ENCODE measurements at regions not wholly inside any gene's neighbourhood (a gene's known extent, or its start where the extent isn't known, plus 50 kb on each side); places are given as distances from the start of the nearest gene placed in this dataset.
A peak's percentile ranks its signal among the peaks of the same experiment; 100 is the strongest.

GRCh38 chr12:93308281-93308680 lies 69.4 kb upstream of the NUDT4 start:
- intact Hi-C loops (cut with DNase I; ENCODE audit: low total_unique reads): no loop called here
- no peaks in the 10 kb centered on the region for H3K36me3 ChIP-seq
- H3K27ac ChIP-seq: no peak overlapping the region
- peaks cover 0 to 15% of the 10 kb centered on the region in 2 donors for H3K9me3 ChIP-seq
- no peaks in the 10 kb centered on the region for H3K27me3 ChIP-seq
- no peak for DNase-seq (ENCODE audit: low spot score in 2 of 2)
- no peaks in the 10 kb centered on the region for H3K4me1 ChIP-seq
- H3K4me3 ChIP-seq: no peak overlapping the region
- TF ChIP-seq POLR2A (IDR thresholded peaks at IDR 0.05) (no peak), POLR2AphosphoS5 (IDR thresholded peaks at IDR 0.05) (no peak)
- TF ChIP-seq, protein P1, sequence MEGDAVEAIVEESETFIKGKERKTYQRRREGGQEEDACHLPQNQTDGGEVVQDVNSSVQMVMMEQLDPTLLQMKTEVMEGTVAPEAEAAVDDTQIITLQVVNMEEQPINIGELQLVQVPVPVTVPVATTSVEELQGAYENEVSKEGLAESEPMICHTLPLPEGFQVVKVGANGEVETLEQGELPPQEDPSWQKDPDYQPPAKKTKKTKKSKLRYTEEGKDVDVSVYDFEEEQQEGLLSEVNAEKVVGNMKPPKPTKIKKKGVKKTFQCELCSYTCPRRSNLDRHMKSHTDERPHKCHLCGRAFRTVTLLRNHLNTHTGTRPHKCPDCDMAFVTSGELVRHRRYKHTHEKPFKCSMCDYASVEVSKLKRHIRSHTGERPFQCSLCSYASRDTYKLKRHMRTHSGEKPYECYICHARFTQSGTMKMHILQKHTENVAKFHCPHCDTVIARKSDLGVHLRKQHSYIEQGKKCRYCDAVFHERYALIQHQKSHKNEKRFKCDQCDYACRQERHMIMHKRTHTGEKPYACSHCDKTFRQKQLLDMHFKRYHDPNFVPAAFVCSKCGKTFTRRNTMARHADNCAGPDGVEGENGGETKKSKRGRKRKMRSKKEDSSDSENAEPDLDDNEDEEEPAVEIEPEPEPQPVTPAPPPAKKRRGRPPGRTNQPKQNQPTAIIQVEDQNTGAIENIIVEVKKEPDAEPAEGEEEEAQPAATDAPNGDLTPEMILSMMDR (IDR thresholded peaks at IDR 0.05): no peak

- H3K27me3 ChIP-seq: no peaks in the 10 kb centered on the region
- TF ChIP-seq POLR2A (IDR thresholded peaks at IDR 0.05) (no peak), POLR2AphosphoS5 (IDR thresholded peaks at IDR 0.05) (no peak)
- TF ChIP-seq, protein P1 (IDR thresholded peaks at IDR 0.05): no peak
- intact Hi-C loops (cut with DNase I; ENCODE audit: low total_unique reads): no loop called here
- H3K4me3 ChIP-seq: no peak overlapping the region
- DNase-seq (ENCODE audit: low spot score in 2 of 2): no peak
- H3K27ac ChIP-seq: no peak overlapping the region
- no peaks in the 10 kb centered on the region for H3K4me1 ChIP-seq
- no peaks in the 10 kb centered on the region for H3K9me3 ChIP-seq
- H3K36me3 ChIP-seq: no peaks in the 10 kb centered on the region
Measured at GRCh38 chr12:93311827-93312226, 65.9 kb upstream of the NUDT4 start.

DNA sequence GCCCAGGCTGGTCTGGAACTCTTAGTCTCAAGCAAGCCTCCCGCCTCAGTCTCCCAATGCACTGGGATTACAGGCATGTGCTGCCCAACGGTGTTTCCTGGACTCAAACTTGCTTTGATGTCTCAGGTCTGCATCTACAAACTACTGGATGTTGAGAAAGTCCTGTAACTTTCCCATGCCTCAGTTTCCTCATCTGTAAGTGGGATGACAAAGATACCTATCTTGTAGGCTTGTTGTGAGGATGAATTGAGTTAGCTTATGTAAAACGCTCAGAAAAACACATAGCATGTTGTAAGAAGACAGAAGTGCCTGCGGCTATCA lies 63.6 kb upstream of the NUDT4 start:
- no peaks in the 10 kb centered on the region for H3K36me3 ChIP-seq
- no peaks in the 10 kb centered on the region for H3K27me3 ChIP-seq
- intact Hi-C loops (cut with DNase I; ENCODE audit: low total_unique reads): no loop called here

DNA sequence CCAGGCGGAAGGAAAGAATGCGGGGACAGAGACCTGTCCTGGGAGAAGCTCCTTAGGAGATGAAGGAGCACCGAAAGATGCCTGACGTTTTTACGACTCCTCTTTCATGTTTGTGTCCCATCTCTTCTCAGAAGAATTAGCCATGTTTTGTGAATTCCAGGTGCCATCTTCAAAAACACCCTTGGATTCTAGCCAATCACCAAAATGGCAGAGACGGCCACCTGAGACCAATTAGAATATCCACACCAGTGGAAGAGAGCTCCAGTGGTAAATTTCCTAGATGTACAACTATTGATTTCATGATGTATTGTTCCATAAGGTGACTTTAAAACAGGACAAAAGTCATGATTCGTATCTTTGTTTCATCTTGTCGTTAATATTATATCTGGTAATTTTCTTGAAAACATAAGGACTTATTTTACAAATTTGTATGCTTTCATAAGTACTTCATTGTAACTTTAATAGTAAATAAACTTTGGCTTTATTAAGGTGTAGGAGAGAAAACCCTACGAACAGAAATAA lies 62.3 kb upstream of the NUDT4 start:
- TF ChIP-seq POLR2AphosphoS5 (IDR thresholded peaks at IDR 0.05): no peak
- TF ChIP-seq POLR2A (IDR thresholded peaks at IDR 0.05): no peak
- TF ChIP-seq, protein P1 (IDR thresholded peaks at IDR 0.05): no peak
- Histone ChIP-seq H3K27ac (peak overlapping the region in 1 of 2 donors; percentile 48), H3K4me1 (no peaks in the 10 kb centered on the region), H3K27me3 (no peaks in the 10 kb centered on the region), H3K36me3 (no peaks in the 10 kb centered on the region), H3K4me3 (no peak overlapping the region), H3K9me3 (no peaks in the 10 kb centered on the region)
- intact Hi-C loops (cut with DNase I; ENCODE audit: low total_unique reads): no loop called here
- no peak for DNase-seq (ENCODE audit: low spot score in 2 of 2)

More for the DNA sequence above, 63.6 kb upstream of the NUDT4 start:
- Histone ChIP-seq H3K9me3 (no peaks in the 10 kb centered on the region), H3K4me1 (no peaks in the 10 kb centered on the region), H3K4me3 (no peak overlapping the region), H3K27ac (peak overlapping the region in 1 of 2 donors; percentile 48)
- DNase-seq (ENCODE audit: low spot score in 2 of 2): no peak
- no peak for TF ChIP-seq POLR2A (IDR thresholded peaks at IDR 0.05)
- no peak for TF ChIP-seq POLR2AphosphoS5 (IDR thresholded peaks at IDR 0.05)
- TF ChIP-seq, protein P1 (IDR thresholded peaks at IDR 0.05): no peak

- no peaks in the 10 kb centered on the region for H3K4me1 ChIP-seq
- no peak for DNase-seq (ENCODE audit: low spot score in 2 of 2)
- intact Hi-C loops (cut with DNase I; ENCODE audit: low total_unique reads): no loop called here
- no peak overlapping the region for H3K4me3 ChIP-seq
- H3K9me3 ChIP-seq: no peaks in the 10 kb centered on the region
- no peak overlapping the region for H3K27ac ChIP-seq
- H3K27me3 ChIP-seq: no peaks in the 10 kb centered on the region
- TF ChIP-seq POLR2AphosphoS5 (IDR thresholded peaks at IDR 0.05) (no peak), POLR2A (IDR thresholded peaks at IDR 0.05) (no peak)
- TF ChIP-seq, protein P1 (IDR thresholded peaks at IDR 0.05): no peak
- H3K36me3 ChIP-seq: no peaks in the 10 kb centered on the region
Measured at GRCh38 chr12:93315907-93316622, 61.7 kb upstream of the NUDT4 start.

Measured in breast epithelium (tissue), 4 donors.